ENCODE measurements at regions not wholly inside any gene's neighbourhood (a gene's known extent, or its start where the extent isn't known, plus 50 kb on each side); places are given as distances from the start of the nearest gene placed in this dataset.
"Not testable (repeated sequence)": the region's sequence is repeated elsewhere in the genome, so short reads cannot be mapped to it uniquely, and the experiment has no call there.

DNA sequence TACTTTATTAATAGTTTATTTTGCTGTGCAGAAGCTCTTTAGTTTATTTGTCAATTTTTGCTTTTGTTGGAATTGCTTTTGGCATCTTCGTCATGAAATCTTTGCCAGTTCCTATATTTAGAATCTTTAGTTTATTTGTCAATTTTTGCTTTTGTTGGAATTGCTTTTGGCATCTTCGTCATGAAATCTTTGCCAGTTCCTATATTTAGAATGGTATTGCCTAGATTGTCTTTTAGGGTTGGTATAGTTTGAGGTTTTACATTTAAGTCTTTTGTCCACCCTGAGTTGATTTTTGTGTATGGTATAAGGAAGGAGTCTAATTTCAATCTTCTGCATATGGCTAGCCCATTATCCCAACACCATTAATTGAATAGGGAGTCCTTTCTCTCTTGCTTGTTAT is 93.9 kb upstream of the TCF21 start:
- TF ChIP-seq, protein P1, sequence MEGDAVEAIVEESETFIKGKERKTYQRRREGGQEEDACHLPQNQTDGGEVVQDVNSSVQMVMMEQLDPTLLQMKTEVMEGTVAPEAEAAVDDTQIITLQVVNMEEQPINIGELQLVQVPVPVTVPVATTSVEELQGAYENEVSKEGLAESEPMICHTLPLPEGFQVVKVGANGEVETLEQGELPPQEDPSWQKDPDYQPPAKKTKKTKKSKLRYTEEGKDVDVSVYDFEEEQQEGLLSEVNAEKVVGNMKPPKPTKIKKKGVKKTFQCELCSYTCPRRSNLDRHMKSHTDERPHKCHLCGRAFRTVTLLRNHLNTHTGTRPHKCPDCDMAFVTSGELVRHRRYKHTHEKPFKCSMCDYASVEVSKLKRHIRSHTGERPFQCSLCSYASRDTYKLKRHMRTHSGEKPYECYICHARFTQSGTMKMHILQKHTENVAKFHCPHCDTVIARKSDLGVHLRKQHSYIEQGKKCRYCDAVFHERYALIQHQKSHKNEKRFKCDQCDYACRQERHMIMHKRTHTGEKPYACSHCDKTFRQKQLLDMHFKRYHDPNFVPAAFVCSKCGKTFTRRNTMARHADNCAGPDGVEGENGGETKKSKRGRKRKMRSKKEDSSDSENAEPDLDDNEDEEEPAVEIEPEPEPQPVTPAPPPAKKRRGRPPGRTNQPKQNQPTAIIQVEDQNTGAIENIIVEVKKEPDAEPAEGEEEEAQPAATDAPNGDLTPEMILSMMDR (IDR thresholded peaks at IDR 0.05) = not testable (repeated sequence)
- not testable (repeated sequence) for TF ChIP-seq POLR2A (IDR thresholded peaks at IDR 0.05)

All from heart left ventricle (tissue), 13 donors.